KMS-11 (cell line): ENCODE measurements at regions not wholly inside any gene's neighbourhood (a gene's known extent, or its start where the extent isn't known, plus 50 kb on each side); places are given as distances from the start of the nearest gene placed in this dataset.

ENCODE experiments used
- H2AFZ ChIP-seq: fragments of 200-600 bp; sonication (generic); 2 replicates; pipeline ENCODE4 v1.6.1; 2016; ENCODE audit warnings: antibody characterized with exemption, mixed run types, low read depth
- H3K27ac ChIP-seq: fragments of 200-600 bp; sonication (generic); 2 replicates; pipeline ENCODE4 v1.6.1; 2016; ENCODE audit warnings: mild to moderate bottlenecking, mixed run types
- H3K27me3 ChIP-seq: fragments of 200-600 bp; sonication (generic); 2 replicates; pipeline ENCODE4 v1.6.1; 2017; ENCODE audit warnings: mild to moderate bottlenecking, low read depth, mixed run types, moderate library complexity; ENCODE audit not compliant: insufficient read depth
- H3K36me3 ChIP-seq: fragments of 200-600 bp; sonication (generic); 2 replicates; pipeline ENCODE4 v1.6.1; 2017; ENCODE audit warnings: mild to moderate bottlenecking, mixed run types; ENCODE audit not compliant: insufficient read depth
- H3K4me1 ChIP-seq: fragments of 200-600 bp; sonication (generic); 2 replicates; pipeline ENCODE4 v1.6.1; 2016; ENCODE audit warnings: mild to moderate bottlenecking, low read depth, mixed run types; ENCODE audit not compliant: poor library complexity, severe bottlenecking
- H3K4me2 ChIP-seq: fragments of 200-600 bp; sonication (generic); 2 replicates; pipeline ENCODE4 v1.7.0; 2016; ENCODE audit warnings: mild to moderate bottlenecking, mixed run types
- H3K4me3 ChIP-seq: fragments of 200-600 bp; sonication (generic); IDR thresholded peaks from 2 replicates; pipeline ENCODE4 v1.6.1; 2017; ENCODE audit warnings: low read depth, low read length, mixed read lengths; ENCODE audit not compliant: insufficient read depth
- H3K79me2 ChIP-seq: fragments of 200-600 bp; sonication (generic); 2 replicates; pipeline ENCODE4 v1.6.1; 2016; ENCODE audit warnings: low read depth, mixed run types; ENCODE audit not compliant: insufficient read depth
- H3K9ac ChIP-seq: fragments of 200-600 bp; sonication (generic); 2 replicates; pipeline ENCODE4 v1.6.1; 2016; ENCODE audit warnings: mild to moderate bottlenecking, mixed run types
- H4K20me1 ChIP-seq: fragments of 200-600 bp; sonication (generic); 2 replicates; pipeline ENCODE4 v1.6.1; 2016; ENCODE audit warnings: mild to moderate bottlenecking, mixed run types; ENCODE audit not compliant: insufficient read depth
- TF ChIP-seq, protein P1 (sequence below): fragments of 200-600 bp; sonication (generic); conservative IDR thresholded peaks from 2 replicates; pipeline ENCODE4 v1.6.1; 2017; ENCODE audit warnings: low read depth, mild to moderate bottlenecking, antibody characterized with exemption, low read length, moderate library complexity, mixed read lengths

- H4K20me1 ChIP-seq: no peaks in the 10 kb centered on the region
- H3K4me1 ChIP-seq: no peaks in the 10 kb centered on the region
- no peaks in the 10 kb centered on the region for H3K79me2 ChIP-seq
- H3K36me3 ChIP-seq: no peaks in the 10 kb centered on the region
- H3K27ac ChIP-seq: no peak overlapping the region
- H3K9ac ChIP-seq: no peak overlapping the region
- no peak overlapping the region for H3K4me3 ChIP-seq
- no peak overlapping the region for H3K4me2 ChIP-seq
- no peak overlapping the region for H2AFZ ChIP-seq
- H3K27me3 ChIP-seq: no peaks in the 10 kb centered on the region
- TF ChIP-seq, protein P1, sequence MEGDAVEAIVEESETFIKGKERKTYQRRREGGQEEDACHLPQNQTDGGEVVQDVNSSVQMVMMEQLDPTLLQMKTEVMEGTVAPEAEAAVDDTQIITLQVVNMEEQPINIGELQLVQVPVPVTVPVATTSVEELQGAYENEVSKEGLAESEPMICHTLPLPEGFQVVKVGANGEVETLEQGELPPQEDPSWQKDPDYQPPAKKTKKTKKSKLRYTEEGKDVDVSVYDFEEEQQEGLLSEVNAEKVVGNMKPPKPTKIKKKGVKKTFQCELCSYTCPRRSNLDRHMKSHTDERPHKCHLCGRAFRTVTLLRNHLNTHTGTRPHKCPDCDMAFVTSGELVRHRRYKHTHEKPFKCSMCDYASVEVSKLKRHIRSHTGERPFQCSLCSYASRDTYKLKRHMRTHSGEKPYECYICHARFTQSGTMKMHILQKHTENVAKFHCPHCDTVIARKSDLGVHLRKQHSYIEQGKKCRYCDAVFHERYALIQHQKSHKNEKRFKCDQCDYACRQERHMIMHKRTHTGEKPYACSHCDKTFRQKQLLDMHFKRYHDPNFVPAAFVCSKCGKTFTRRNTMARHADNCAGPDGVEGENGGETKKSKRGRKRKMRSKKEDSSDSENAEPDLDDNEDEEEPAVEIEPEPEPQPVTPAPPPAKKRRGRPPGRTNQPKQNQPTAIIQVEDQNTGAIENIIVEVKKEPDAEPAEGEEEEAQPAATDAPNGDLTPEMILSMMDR: no peak
Observed at GRCh38 chr20:6882561-6883291, 115.2 kb downstream of the BMP2 start.

DNA sequence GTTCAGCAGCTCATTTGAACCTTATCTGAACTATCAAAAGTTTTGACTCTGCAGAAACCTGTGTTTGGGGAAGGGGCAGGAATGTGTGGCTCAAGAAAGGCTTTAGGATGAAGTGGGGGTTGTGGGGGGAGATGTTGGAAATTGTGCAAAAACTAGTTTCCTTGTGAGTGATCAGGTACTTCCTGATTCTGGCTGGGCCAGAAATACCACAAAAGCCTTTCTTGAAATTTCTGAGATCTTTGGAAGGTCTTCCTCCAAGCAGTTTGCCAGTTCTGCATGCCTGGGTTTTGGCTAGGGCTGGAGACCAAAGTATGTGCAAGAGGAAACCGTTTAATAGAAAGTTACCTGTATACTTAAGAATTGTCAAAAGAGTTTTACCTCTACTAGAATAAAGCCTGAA is 116.6 kb downstream of the BMP2 start:
- Histone ChIP-seq H3K4me1 (no peaks in the 10 kb centered on the region), H3K4me3 (no peak overlapping the region), H3K27ac (no peak overlapping the region), H3K9ac (no peak overlapping the region), H3K27me3 (no peaks in the 10 kb centered on the region), H3K4me2 (no peak overlapping the region), H3K36me3 (no peaks in the 10 kb centered on the region), H2AFZ (no peak overlapping the region), H3K79me2 (no peaks in the 10 kb centered on the region), H4K20me1 (no peaks in the 10 kb centered on the region)
- TF ChIP-seq, protein P1: no peak

GRCh38 chr20:6886065-6886729 is 118.7 kb downstream of the BMP2 start:
- Histone ChIP-seq H3K79me2 (no peaks in the 10 kb centered on the region), H3K4me2 (no peak overlapping the region), H3K27ac (no peak overlapping the region), H3K36me3 (no peaks in the 10 kb centered on the region), H2AFZ (no peak overlapping the region), H3K4me1 (no peaks in the 10 kb centered on the region), H3K27me3 (no peaks in the 10 kb centered on the region), H4K20me1 (no peaks in the 10 kb centered on the region), H3K9ac (no peak overlapping the region), H3K4me3 (no peak overlapping the region)
- TF ChIP-seq, protein P1: no peak

DNA sequence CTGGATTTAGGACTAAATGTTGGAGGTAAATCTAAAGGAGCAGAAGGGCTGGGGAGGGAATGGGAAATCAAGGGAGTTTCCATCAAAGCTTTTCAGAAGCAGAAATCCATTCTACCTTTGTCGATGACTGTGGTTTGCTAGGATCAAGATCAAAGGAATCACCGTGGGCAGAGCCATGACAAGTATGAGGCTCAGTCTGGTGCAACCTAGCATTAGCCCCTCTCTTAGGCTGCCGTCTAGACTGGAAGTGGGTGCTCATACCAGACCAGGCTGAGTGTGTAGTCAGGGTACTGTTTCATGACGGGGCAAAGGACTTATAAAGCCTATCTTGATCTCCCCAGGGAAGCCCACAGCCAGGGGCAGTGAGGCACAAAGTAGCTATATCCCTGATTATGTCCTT is 120.5 kb downstream of the BMP2 start:
- no peaks in the 10 kb centered on the region for H3K4me1 ChIP-seq
- no peaks in the 10 kb centered on the region for H3K36me3 ChIP-seq
- no peak overlapping the region for H3K9ac ChIP-seq
- no peaks in the 10 kb centered on the region for H4K20me1 ChIP-seq
- H3K4me2 ChIP-seq: no peak overlapping the region
- no peak overlapping the region for H2AFZ ChIP-seq
- H3K27me3 ChIP-seq: no peaks in the 10 kb centered on the region
- no peaks in the 10 kb centered on the region for H3K79me2 ChIP-seq
- TF ChIP-seq, protein P1: no peak
- no peak overlapping the region for H3K27ac ChIP-seq
- H3K4me3 ChIP-seq: no peak overlapping the region
